AG10803 (cell line): ENCODE measurements at regions not wholly inside any gene's neighbourhood (a gene's known extent, or its start where the extent isn't known, plus 50 kb on each side); places are given as distances from the start of the nearest gene placed in this dataset.

ENCODE experiments used
- DNase-seq: peaks from one replicate; pipeline ENCODE4 v3.0.0; 2010; ENCODE audit warnings: low read depth
- H3K4me3 ChIP-seq: 2 replicates; pipeline ENCODE4 v1.5.1; 2011; ENCODE audit warnings: mild to moderate bottlenecking, low read length, control low read depth
- TF ChIP-seq, protein P1 (sequence below): conservative IDR thresholded peaks from 2 replicates; pipeline ENCODE4 v1.5.1; 2011; ENCODE audit warnings: mild to moderate bottlenecking, low read length, control low read depth, inconsistent platforms

DNA sequence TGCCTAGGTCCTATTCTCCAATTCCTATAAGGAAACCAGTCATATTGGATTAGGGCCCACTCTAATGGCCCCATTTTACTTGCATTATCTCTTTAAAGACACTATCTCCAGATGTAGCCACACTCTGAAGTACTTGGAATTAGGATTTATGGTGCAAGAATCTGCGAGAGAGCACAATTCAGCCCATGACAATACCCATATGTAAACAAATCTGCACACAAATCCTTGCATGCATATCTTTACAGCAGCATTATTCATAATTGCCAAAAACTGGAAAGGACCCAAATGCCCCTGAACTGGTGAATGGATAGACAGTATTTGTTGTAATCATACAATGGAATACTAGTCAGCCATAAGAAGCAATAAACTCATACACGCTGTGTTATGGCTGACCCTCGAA, 229.8 kb upstream of the ADAMTS5 start:
- no peak overlapping the region for H3K4me3 ChIP-seq
- TF ChIP-seq, protein P1, sequence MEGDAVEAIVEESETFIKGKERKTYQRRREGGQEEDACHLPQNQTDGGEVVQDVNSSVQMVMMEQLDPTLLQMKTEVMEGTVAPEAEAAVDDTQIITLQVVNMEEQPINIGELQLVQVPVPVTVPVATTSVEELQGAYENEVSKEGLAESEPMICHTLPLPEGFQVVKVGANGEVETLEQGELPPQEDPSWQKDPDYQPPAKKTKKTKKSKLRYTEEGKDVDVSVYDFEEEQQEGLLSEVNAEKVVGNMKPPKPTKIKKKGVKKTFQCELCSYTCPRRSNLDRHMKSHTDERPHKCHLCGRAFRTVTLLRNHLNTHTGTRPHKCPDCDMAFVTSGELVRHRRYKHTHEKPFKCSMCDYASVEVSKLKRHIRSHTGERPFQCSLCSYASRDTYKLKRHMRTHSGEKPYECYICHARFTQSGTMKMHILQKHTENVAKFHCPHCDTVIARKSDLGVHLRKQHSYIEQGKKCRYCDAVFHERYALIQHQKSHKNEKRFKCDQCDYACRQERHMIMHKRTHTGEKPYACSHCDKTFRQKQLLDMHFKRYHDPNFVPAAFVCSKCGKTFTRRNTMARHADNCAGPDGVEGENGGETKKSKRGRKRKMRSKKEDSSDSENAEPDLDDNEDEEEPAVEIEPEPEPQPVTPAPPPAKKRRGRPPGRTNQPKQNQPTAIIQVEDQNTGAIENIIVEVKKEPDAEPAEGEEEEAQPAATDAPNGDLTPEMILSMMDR: no peak
- no peak for DNase-seq

DNA sequence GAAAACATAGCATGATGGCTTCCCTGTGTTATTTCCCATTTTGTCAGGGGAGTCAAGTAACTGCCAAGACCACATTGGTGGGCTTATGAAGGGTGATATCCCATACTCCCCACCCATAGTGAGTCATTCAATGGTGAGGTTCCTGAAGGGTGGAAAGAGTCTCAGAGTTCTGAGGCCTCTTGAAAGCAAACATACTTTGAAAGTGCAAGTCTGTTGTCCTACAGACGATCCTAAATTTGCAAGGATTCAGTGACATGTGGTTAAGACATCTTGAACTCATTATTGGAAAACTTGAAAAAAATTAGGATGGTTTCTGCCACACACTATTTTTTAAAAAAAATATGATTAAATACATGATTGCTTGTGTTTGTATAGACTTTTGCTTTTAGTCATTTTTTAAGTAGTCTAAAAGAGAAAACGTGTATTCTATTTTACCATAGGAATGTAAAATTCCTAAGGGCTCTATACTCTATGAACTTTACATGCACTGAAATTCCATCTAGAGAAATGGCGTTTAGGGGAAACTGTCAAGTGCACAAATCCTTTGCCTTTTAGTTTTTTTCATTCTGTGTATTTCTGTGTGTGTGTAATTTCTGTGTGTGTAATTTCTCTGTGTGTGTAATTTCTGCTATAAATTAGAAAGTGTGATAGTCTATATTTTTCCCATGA, 225.5 kb upstream of the ADAMTS5 start:
- peak; percentile 73 for DNase-seq
- TF ChIP-seq, protein P1: no peak
- no peak overlapping the region for H3K4me3 ChIP-seq

DNA sequence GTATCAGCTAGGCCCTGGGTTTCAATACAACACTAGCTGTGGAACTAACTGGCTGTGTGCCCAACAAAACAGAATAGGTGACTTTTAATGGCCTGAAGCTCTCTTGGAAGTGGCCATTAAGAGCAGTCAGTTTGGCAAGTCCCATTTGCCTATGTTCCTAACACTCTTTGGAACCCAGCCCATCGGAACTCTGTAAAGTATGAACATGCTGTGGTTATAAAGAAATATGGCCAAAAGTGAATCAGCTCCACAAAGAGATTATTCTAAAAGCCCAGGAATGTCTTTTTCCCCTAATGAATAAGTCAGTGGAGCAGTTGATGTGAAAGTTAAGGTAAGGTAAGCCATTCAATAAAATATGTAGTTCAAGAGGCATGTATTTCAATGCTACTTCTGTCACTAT, 223.7 kb upstream of the ADAMTS5 start:
- TF ChIP-seq, protein P1: no peak
- no peak overlapping the region for H3K4me3 ChIP-seq
- DNase-seq: peak; percentile 57

DNA sequence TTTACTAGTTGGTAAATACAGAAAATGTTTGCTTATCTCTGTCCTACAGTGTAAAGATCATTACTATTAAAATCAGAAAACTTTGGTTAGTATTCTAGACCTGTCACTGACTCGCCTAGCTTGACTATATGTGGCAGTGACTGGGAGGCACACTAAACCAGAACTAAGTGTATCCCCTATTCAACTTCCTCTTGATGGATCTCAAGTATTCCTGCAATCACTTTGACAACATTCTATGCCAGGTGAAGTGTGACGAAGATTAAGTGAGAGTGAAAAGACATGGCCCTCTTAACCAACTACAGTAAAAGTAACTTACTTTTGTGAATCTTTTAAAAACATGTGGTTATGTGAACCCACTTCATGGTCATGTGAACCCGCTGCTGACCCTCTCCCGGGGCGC, 223.0 kb upstream of the ADAMTS5 start:
- H3K4me3 ChIP-seq: no peak overlapping the region
- no peak for DNase-seq
- TF ChIP-seq, protein P1: no peak

DNA sequence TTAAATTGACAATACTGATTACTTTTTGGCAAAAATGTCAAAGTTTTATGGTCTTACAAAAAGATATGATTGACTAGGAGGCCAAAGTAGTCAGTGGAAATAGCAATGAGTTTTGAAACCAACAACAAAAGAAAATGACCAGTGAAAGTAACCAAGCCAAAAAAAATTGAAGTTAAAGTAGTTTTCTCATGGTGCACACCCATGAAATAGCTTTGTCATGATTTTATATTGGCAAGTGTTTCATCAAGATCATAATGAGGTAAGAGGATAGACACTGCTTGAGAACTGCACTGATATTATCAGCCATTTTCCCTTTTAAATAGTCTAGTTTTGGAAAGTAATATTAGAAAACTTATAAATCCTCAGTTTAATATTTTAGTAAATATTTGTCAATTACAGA, 206.2 kb upstream of the ADAMTS5 start:
- peak; percentile 50 for DNase-seq
- TF ChIP-seq, protein P1: no peak
- H3K4me3 ChIP-seq: no peak overlapping the region

DNA sequence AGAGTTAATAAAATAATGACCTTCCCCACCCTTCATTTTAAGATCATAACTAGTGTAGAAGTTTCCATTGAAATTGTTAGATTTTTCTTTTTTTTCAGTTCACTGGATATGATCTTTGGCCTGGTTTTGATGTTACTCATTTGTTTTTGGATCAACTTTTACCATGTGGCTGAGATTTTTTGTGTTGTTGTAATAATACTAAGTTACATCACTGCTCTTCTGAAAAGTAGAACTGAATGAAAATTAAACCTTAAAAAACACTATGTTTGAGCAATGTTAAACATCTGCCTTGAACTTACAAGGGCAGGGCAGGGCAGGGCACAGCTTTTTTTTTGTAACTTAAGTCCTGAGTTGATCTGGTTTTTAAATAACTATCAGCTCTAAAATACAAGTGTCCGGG, 204.8 kb upstream of the ADAMTS5 start:
- peak; percentile 78 for DNase-seq
- H3K4me3 ChIP-seq: no peak overlapping the region
- TF ChIP-seq, protein P1: no peak

DNA sequence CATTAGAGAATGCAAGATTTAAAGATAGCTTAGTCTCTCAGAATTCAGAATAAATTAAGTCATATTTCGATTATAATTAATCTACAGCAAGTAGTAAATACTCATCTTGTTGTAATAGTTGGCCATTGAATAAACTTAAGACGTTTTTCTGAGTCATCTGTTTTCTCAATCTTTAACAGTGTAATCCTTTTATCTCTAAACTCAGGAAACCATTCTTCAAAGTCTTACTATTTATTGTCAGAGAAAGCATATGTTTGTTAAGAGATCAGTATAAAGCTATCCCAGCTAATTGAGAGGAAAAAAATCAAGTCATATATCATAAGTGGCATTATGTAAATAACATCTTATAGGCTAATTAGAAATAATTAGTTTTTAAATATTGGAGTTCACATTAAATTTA, 201.2 kb upstream of the ADAMTS5 start:
- H3K4me3 ChIP-seq: no peak overlapping the region
- no peak for DNase-seq
- TF ChIP-seq, protein P1: no peak
